Testis (tissue), 2 donors: ENCODE measurements at regions not wholly inside any gene's neighbourhood (a gene's known extent, or its start where the extent isn't known, plus 50 kb on each side); places are given as distances from the start of the nearest gene placed in this dataset.
"Not testable (repeated sequence)": the region's sequence is repeated elsewhere in the genome, so short reads cannot be mapped to it uniquely, and the experiment has no call there.

Source experiments
- DNase-seq: peaks from one replicate; pipeline ENCODE4 v3.0.0-alpha.2; 2019
- H3K27ac ChIP-seq, 2 donors: fragments of 200-600 bp; sonication (generic); one replicate each; pipeline ENCODE4 v1.5.1; 2019
- H3K27me3 ChIP-seq: fragments of 200-600 bp; sonication (generic); one replicate; pipeline ENCODE4 v1.5.1; 2019
- H3K36me3 ChIP-seq: fragments of 200-600 bp; sonication (generic); one replicate; pipeline ENCODE4 v1.5.1; 2017; ENCODE audit warnings: low read depth; ENCODE audit errors: missing control alignments
- H3K4me1 ChIP-seq: fragments of 200-600 bp; sonication (generic); one replicate; pipeline ENCODE4 v1.5.1; 2019
- H3K4me3 ChIP-seq, 2 donors: fragments of 200-600 bp; sonication (generic); one replicate each; pipeline ENCODE4 v1.5.1; 2017 to 2019
- H3K9me3 ChIP-seq: fragments of 200-600 bp; sonication (generic); one replicate; pipeline ENCODE4 v1.5.1; 2017
- POLR2A ChIP-seq: fragments of 450-650 bp; IDR thresholded peaks from one replicate; pipeline ENCODE4 v1.6.1; 2017; ENCODE audit warnings: antibody characterized with exemption, mild to moderate bottlenecking, moderate library complexity
- WGBS, 2 donors: methylation state at CpG; one replicate each; pipeline ENCODE4 v1.1.5; 2018; 5-methylcytosine and 5-hydroxymethylcytosine counted together
- intact Hi-C: fragments of 100-400 bp; cut with DNase I; formaldehyde crosslinking; loops from one replicate; pipeline ENCODE4 v1.15.1; 2023; ENCODE audit warnings: low total_unique reads
- TF ChIP-seq, protein P1 (sequence below), 3 experiments: fragments of 450-650 bp in 2 of 3; fragments of 200-600 bp in 1 of 3; sonication (generic) in 1 of 3; IDR thresholded peaks; one replicate each; pipeline ENCODE4 v1.5.1; 2016 to 2019; ENCODE audit warnings: antibody characterized with exemption in 3 of 3, mild to moderate bottlenecking in 2 of 3, moderate library complexity in 1 of 3

DNA sequence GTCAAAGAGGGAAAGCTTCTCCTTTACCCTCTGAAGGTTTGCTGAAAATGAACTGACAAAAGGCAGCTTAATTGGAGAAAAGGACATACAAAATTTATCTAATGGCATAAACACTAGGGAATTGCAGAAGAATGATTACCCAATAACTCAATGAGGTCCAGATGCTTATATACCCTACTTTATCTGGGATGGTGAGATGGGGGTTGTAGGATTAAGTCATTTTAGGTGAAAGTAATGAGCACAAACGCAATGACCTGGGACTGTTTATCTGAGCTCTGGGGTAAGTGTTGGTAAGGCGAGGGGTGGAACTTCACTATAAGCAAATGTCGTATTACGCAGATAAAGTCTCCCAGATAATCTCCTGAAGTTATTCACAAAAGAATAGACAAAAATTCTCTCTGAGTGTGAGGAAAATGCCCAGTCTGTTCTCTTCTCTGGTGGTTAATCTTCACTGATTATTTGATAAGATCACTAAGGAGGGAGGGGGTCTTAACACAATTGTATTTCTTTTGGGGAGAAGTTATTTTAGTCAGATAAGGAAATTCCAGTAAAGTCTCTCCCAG is 1067.8 kb downstream of the DNAJB9 start:
- Histone ChIP-seq H3K4me1 (no peaks in the 10 kb centered on the region), H3K36me3 (no peaks in the 10 kb centered on the region), H3K27me3 (no peaks in the 10 kb centered on the region), H3K9me3 (no peaks in the 10 kb centered on the region), H3K4me3 (no peak overlapping the region), H3K27ac (no peak overlapping the region)
- no peak for TF ChIP-seq POLR2A
- TF ChIP-seq, protein P1, sequence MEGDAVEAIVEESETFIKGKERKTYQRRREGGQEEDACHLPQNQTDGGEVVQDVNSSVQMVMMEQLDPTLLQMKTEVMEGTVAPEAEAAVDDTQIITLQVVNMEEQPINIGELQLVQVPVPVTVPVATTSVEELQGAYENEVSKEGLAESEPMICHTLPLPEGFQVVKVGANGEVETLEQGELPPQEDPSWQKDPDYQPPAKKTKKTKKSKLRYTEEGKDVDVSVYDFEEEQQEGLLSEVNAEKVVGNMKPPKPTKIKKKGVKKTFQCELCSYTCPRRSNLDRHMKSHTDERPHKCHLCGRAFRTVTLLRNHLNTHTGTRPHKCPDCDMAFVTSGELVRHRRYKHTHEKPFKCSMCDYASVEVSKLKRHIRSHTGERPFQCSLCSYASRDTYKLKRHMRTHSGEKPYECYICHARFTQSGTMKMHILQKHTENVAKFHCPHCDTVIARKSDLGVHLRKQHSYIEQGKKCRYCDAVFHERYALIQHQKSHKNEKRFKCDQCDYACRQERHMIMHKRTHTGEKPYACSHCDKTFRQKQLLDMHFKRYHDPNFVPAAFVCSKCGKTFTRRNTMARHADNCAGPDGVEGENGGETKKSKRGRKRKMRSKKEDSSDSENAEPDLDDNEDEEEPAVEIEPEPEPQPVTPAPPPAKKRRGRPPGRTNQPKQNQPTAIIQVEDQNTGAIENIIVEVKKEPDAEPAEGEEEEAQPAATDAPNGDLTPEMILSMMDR (IDR thresholded peaks at IDR 0.05): no peak
- intact Hi-C loops: no loop called here
- 78 to 89% methylated on average over 4 of the region's 4 CpGs for WGBS, 2 donors
- DNase-seq: no peak

DNA sequence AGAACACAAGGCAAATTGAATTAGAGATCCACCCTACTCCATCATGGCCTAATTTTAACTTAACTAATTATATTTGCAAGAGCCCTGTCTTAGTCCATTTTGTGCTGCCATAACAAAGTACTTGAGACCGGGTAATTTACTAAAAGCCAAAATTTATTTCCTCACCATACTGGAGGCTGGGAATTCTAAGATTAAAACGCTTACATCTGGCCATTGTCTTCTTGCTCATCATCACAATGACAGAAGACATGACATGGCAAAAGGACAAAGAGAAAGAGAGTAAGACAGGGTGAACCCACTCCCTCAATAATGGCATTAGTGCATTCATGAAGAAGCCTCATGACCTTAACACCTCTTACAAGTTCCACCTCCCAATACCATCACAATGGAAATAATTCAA is 1068.6 kb downstream of the DNAJB9 start:
- no peaks in the 10 kb centered on the region for H3K36me3 ChIP-seq
- no peaks in the 10 kb centered on the region for H3K4me1 ChIP-seq
- H3K9me3 ChIP-seq: no peaks in the 10 kb centered on the region
- 82 to 83% methylated on average over 2 of the region's 2 CpGs for WGBS, 2 donors
- H3K27me3 ChIP-seq: no peaks in the 10 kb centered on the region
- H3K4me3 ChIP-seq: no peak overlapping the region
- no peak for DNase-seq
- no peak for TF ChIP-seq POLR2A
- TF ChIP-seq, protein P1 (IDR thresholded peaks at IDR 0.05): no peak
- H3K27ac ChIP-seq: no peak overlapping the region
- intact Hi-C loops: no loop called here

DNA sequence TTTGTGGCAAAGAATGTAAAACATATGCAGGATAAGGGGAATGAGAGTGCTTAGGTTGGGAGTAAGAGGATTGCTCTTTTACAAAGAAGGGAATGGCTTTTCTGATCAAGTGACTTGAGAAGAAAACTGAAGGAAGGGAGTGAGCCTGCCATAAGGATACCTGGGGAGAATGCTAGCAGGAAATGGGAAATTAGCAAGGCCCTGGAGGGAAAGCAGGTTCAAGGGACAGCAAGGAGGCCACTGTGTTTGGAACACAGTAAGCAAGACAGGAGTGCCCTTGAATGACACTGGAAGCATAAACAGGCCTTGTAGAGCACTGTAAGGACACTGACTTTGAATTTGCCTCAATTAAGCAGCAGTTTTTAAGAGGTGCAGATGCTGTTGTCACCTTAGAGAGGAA is 1069.9 kb downstream of the DNAJB9 start:
- intact Hi-C loops: no loop called here
- no peaks in the 10 kb centered on the region for H3K36me3 ChIP-seq
- TF ChIP-seq POLR2A: no peak
- TF ChIP-seq, protein P1 (IDR thresholded peaks at IDR 0.05): no peak
- H3K27ac ChIP-seq: no peak overlapping the region
- H3K4me3 ChIP-seq: no peak overlapping the region
- H3K9me3 ChIP-seq: no peaks in the 10 kb centered on the region
- no peak for DNase-seq
- no peaks in the 10 kb centered on the region for H3K27me3 ChIP-seq
- H3K4me1 ChIP-seq: no peaks in the 10 kb centered on the region

DNA sequence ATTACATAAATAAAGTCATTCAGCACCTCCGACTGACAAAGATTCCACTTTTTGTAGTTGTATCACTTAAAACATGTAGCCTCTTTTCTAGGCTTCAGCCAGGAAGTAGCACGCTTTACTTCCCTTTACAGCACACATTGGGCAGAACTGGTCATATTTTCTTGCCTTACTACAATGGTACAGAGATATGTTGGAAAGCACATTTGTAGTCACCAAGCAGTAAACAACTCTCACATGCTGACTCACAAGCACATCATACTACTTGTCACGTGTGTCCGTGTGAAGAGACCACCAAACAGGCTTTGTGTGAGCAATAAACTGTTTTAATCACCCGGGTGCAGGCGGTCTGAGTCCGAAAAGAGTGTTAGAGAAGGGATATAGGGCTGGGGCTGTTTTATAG is 1071.8 kb downstream of the DNAJB9 start:
- no peaks in the 10 kb centered on the region for H3K9me3 ChIP-seq
- H3K27ac ChIP-seq: no peak overlapping the region
- intact Hi-C loops: no loop called here
- no peak overlapping the region for H3K4me3 ChIP-seq
- no peak for TF ChIP-seq POLR2A
- TF ChIP-seq, protein P1 (IDR thresholded peaks at IDR 0.05): no peak
- 94 to 95% methylated on average over 7 of the region's 7 CpGs for WGBS, 2 donors
- no peaks in the 10 kb centered on the region for H3K36me3 ChIP-seq
- no peaks in the 10 kb centered on the region for H3K27me3 ChIP-seq
- DNase-seq: no peak
- no peaks in the 10 kb centered on the region for H3K4me1 ChIP-seq

DNA sequence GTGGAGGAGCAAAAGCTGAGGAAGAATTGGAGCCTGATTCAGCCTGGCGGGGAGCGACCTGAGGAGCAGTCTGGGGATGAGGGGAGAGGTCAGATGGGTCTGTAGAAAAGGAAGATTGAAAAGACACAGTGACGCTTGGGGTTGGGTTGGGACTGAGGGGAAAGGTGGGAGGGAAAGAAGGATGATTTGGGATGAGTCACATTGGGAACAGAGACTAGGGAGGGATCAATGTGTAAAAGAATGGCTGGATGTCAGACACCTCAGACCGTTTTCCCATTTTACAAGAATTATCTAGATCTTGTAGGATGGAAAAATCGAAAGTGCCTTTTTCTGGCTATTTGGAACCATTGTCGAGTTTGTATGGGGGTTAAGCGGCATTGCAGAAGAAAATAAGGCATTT is 1076.5 kb downstream of the DNAJB9 start:
- TF ChIP-seq, protein P1 (IDR thresholded peaks at IDR 0.05): no peak
- no peak for TF ChIP-seq POLR2A
- 89% methylated on average over 7 of the region's 7 CpGs for whole genome bisulfite sequencing, 2 donors
- intact Hi-C loops: no loop called here
- Histone ChIP-seq H3K36me3 (no peaks in the 10 kb centered on the region), H3K27me3 (no peaks in the 10 kb centered on the region), H3K27ac (no peak overlapping the region), H3K9me3 (no peaks in the 10 kb centered on the region), H3K4me3 (no peak overlapping the region), H3K4me1 (no peaks in the 10 kb centered on the region)
- DNase-seq: no peak

DNA sequence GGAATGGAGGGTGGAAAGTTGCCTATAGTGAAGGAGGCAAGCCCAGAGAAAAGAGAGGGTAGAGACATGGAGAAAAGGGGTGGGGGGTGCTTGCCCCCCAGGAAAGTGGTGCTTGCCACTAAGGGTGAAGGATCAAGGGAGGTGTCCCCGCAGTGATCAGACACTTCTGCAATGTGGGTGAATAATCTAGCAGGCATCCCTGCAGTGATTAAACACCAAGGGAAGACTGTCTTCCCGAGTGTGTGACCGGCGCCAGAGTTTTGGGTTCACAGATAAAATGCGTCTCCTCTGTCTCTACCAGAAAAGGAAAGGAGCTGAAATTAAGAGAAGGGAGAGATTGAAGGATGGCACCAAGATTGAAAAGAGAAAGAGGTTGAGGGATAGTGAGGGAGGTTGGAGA is 1076.9 kb downstream of the DNAJB9 start:
- DNase-seq, H3K4me3 ChIP-seq, H3K36me3 ChIP-seq, H3K27ac ChIP-seq, H3K27me3 ChIP-seq, H3K9me3 ChIP-seq, intact Hi-C loops, H3K4me1 ChIP-seq: not testable (repeated sequence)
- 78 to 91% methylated on average over 5 of the region's 5 CpGs for WGBS, 2 donors

DNA sequence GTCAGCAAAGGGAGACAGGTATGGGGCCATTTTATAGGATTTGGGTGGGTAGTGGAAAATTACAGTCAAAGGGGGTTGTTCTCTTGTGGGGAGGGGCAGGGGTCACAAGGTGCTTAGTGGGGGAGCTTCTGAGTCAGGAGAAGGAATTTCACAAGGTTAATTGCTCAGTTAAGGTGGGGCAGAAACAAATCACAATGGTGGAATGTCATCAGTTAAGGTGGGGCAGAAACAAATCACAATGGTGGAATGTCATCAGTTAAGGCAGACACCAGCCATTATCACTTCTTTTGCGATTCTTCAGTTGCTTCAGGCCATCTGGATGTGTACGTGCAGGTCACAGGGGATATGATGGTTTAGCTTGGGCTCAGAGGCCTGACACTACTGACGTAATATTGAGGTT is 1077.6 kb downstream of the DNAJB9 start:
- H3K9me3 ChIP-seq, H3K4me3 ChIP-seq, DNase-seq, H3K27me3 ChIP-seq, H3K4me1 ChIP-seq, H3K27ac ChIP-seq, intact Hi-C loops, H3K36me3 ChIP-seq: not testable (repeated sequence)
- 75 to 83% methylated on average over 3 of the region's 3 CpGs for WGBS, 2 donors
